Skin epidermis (tissue), 12 donors: ENCODE measurements at regions not wholly inside any gene's neighbourhood (a gene's known extent, or its start where the extent isn't known, plus 50 kb on each side); places are given as distances from the start of the nearest gene placed in this dataset.
"Not testable (repeated sequence)": the region's sequence is repeated elsewhere in the genome, so short reads cannot be mapped to it uniquely, and the experiment has no call there.

ENCODE experiments used
- H3K27ac ChIP-seq, 21 experiments: fragments of 200-600 bp; sonication (generic) in 11 of 21; one replicate each; pipeline ENCODE4 v1.5.0; 2020; ENCODE audit warnings: mild to moderate bottlenecking in 3 of 21, inconsistent platforms in 2 of 21, moderate library complexity in 2 of 21
- H3K4me3 ChIP-seq, 7 experiments: fragments of 200-600 bp; sonication (generic) in 2 of 7; one replicate each; pipeline ENCODE4 v1.5.0; 2020; ENCODE audit warnings: inconsistent platforms in 2 of 7, mild to moderate bottlenecking in 2 of 7, moderate library complexity in 1 of 7

DNA sequence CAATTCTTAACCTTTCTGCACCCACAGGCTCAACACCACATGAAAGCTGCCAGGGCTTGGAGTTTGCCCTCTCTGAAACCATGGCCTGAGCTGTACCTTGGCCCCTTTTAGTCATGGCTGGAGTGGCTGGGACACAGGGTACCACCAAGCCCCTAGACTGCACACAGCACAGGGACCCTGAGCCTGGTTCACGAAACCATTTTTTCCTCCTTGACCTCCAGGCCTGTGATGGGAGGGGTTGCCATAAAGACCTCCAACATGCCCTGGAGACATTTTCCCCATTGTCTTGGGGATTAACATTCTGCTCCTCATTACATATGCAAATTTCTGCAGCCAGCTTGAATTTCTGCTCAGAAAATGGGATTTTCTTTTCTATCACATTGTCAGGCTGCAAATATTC lies 113.4 kb downstream of the XPNPEP1 start:
- H3K4me3 ChIP-seq, H3K27ac ChIP-seq: not testable (repeated sequence)

DNA sequence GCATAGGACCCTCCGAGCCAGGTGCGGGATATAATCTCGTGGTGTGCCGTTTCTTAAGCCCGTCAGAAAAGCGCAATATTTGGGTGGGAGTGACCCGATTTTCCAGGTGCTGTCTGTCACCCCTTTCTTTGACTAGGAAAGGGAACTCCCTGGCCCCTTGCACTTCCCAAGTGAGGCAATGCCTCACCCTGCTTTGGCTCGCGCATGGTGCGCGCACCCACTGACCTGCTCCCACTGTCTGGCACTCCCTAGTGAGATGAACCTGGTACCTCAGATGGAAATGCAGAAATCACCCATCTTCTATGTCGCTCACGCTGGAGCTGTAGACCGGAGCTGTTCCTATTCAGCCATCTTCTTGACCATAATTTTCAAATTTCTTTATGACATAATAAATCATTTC lies 122.1 kb downstream of the XPNPEP1 start:
- not testable (repeated sequence) for H3K27ac ChIP-seq, H3K4me3 ChIP-seq

DNA sequence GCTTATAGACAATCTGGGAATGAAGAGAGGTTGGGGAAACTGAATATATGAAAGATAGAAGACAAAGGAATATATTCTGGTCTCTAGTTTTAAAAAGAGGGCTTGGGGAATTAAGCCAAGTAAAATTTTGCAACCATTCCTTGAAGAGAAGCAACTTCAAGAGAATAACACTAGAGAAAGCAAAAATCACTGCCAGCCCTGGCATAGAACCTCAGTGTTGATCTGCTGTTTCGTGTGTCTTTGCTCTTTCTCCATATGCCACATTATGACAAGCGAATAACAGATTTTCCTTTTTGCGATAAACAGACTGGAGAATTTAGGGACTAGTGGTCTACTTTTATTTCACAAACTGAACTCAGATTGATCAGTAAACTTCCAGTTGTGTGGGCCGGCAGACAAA lies 132.7 kb downstream of the XPNPEP1 start:
- Histone ChIP-seq H3K4me3 (no peak overlapping the region), H3K27ac (no peak overlapping the region)

DNA sequence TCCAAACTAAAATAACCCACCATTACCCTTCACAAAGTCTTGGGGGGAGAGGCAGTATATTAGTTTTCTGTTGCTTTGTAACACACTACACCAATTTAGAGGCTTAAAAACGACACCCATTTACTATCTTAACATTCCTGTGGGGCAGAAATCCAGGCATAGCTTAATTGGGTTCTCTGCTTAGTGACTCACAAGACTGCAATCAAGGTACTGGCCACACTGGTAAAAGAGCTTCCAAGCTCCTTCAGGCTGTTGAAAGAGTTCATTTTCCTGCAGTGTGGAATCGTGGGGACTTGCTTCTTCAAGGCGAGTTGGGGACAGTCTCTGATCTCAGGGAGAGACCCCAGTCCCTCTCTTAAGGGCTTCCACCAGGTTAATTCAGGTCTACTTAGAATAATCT lies 139.1 kb downstream of the XPNPEP1 start:
- Histone ChIP-seq H3K27ac (no peak overlapping the region), H3K4me3 (no peak overlapping the region)

DNA sequence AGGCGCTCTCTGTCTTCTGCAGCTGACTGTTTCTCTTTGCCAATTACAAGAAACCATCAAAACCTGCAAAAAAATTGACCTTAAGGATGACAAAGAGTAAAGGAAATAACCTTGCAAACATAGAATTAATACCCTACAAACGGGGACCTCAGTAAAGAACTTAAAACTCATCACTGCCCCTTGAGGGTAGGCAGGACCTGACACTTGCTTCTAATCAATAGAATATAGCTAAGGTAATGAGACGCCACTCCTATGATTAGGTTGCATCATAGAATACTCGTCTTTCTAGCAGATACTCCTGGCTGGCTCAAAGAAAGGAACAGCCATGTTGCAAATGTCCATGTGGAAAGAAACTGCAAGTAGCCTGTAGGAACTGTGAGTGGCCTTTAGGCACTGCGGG lies 140.0 kb downstream of the XPNPEP1 start:
- H3K27ac ChIP-seq = no peak overlapping the region
- no peak overlapping the region for H3K4me3 ChIP-seq

DNA sequence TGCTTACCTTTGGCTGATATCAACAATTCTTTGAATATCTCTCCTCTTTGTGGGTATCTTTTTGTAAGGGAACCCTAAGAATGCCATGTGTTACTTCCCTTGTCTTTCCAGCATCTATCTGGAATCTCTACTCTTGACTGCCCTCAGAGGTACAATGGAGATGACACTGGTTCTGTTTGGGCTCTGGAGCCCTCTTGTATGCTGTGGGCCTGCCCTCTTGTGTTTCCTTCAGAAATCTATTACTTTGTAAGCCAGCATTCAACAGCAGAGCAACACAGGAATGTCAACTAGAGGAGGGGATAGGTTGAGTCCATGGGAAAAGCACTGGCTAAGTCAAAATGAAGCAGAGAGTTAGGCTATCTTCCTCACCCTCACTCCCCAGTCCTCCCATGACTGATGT lies 142.3 kb downstream of the XPNPEP1 start:
- Histone ChIP-seq H3K27ac (no peak overlapping the region), H3K4me3 (no peak overlapping the region)

DNA sequence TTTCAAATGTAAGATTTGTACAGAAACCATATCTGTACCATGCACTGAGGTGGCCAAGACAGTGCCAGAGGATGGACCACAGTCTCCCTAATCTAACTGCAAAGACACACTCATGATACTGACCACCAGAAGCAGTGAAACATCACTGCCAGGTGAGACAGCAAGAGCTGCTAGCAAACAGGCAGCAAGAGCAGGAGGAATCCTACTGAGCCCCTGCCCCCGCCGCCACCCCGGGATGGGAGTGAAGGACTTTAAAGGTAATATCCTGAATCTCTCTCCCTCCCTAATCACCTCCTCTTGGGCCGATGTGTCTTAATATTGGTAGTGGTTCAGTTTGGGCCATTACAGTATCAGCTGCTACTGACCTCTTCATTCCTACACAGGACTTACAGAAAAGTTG lies 144.3 kb downstream of the XPNPEP1 start:
- H3K27ac ChIP-seq = no peak overlapping the region
- no peak overlapping the region for H3K4me3 ChIP-seq

DNA sequence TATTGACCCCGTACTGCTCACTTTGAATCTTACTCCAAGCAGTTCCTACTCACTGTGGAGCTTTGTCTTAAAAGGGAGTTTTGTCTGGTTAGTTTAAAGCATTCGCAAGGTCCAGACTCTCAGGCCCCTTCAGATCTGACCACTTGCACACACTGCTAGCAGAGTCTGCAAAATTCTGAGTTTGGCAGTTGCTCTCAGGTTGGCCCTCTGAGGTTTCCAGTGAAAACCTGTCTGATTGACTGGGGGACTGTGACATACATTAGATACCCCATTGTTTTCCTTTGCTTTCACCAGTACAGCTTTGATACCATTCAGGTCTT lies 149.2 kb downstream of the XPNPEP1 start:
- no peak overlapping the region for H3K27ac ChIP-seq
- no peak overlapping the region for H3K4me3 ChIP-seq

DNA sequence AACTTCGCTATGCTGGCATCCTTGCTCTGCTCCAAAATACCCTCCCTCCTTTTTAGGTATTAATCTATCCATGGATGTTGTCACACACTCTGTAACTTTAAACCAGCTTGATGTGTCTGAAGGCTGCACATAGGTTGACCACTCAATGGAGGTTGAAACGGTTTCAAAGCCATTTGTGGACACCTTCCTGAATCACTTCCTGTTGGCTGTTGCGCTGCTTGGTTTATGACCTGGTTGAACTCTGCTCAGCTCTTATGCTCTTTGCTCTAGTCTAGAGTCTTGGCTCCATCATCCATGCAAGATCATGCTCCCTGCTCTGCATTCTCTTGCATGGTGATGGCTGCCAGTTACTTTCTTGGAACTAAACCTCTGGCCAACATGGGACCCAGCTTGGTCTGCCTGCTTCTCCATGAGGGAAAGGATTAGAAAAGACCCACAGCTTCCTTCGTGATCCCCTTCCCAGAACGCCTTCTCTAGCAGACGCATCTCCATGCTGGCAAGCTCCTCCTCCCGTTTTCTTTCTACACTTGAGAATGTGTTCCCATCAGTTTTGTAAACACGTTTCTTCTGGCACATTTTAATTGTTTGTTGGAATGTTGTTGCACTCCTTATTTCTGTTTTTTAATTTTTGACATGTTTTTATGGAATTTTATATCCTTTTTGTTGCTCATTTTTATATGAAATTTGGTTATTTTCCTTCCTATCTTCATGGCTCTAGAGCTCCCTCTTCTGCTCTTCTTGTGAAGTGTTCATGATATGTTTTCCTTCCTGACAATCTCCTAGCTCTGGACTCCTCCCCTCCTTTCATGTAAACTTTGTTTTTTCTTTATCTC lies 149.8 kb downstream of the XPNPEP1 start:
- no peak overlapping the region for H3K27ac ChIP-seq

DNA sequence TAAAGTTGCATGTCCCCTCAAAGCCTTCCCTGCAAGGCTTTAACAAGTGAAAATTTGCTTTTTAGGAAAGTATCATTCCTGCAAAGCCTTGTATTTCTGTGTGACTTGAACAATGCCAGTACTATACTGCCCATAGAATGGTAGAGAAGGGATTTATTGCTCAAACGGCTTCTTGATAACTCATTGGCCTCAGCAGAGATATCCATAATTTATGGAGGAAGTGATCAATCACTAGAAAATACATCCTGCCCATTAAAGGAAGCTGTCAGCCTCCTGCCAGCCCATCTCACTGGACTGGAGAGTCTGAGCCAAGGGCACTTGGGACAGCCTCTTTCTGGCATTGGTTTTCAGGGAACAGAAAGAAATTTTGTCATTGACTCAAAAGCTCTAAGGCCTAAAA lies 152.6 kb downstream of the XPNPEP1 start:
- no peak overlapping the region for H3K27ac ChIP-seq
- no peak overlapping the region for H3K4me3 ChIP-seq

More for the DNA sequence above, 149.8 kb downstream of the XPNPEP1 start:
- no peak overlapping the region for H3K4me3 ChIP-seq

DNA sequence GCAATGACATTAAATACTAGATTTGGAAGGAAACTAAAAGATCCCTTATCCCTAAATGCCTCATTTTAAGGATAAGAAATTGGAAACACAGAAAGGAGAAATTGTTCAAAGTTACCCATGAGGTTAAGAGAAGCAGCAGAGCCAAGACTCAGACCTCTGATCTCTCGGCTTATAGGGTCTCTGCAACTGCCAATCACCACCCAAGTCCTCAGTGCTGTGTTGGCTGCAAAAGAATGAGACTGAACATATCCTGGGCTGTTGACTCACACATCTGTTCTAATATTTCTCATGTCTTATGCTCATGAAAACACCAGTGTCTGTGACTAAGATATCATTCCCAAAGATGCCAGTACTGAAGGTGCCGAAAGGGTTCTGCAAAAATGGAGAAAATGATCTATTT lies 153.3 kb downstream of the XPNPEP1 start:
- no peak overlapping the region for H3K4me3 ChIP-seq
- no peak overlapping the region for H3K27ac ChIP-seq

DNA sequence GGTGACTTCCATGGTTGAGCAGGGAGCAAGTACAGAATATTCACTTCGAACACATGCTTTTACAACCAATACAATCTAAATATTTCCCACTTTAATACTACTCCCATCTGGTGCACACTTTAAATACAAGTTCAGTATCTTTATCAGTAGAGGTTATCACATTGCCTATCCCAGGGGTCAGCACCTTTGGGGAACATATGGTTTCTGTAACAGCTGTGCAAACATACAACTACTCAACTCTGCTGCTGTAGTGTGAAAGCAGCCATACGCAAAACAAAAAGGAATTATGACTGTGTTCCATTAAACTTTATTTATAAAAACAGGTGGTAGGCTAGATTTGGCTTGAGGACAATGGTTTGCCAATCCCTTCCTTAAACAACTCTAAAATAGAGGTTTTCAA lies 157.5 kb downstream of the XPNPEP1 start:
- Histone ChIP-seq H3K4me3 (no peak overlapping the region), H3K27ac (no peak overlapping the region)

DNA sequence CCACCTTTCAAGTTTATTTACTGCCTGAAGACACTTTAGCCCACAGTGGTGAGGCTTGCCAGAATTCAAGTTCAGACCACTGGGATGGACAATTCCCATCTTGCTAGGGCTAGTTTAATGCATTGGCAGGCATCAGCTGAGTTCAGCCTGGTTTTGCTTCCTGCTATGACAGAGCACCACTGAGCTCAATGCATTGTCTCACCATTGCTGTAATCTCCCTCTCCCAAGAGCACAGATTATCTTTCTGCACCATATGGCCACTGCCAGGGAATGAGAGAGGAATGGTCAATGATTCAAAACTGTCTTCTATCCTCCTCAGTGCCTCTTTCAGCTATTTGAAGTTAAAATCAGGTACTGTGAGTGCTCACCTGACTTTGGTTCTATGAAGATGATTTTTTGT lies 160.8 kb downstream of the XPNPEP1 start:
- Histone ChIP-seq H3K27ac (no peak overlapping the region), H3K4me3 (no peak overlapping the region)

DNA sequence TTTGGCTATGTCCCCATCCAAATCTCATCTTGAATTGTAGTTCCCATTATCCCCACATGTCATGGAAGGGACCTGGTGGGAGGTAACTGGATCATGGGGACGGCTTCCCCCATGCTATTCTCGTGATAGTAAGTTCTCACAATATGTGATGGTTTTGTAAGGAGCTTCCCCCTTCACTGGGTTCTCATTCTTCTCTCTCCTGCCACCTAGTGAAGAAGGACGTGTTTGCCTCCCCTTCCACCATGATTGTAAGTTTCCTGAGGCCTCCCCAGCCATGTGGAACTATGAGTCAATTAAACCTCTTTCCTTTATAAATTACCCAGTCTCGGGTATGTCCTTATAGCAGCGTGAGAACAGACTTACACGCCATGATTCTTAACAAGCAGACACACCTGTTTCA lies 165.6 kb downstream of the XPNPEP1 start:
- not testable (repeated sequence) for H3K4me3 ChIP-seq, H3K27ac ChIP-seq

DNA sequence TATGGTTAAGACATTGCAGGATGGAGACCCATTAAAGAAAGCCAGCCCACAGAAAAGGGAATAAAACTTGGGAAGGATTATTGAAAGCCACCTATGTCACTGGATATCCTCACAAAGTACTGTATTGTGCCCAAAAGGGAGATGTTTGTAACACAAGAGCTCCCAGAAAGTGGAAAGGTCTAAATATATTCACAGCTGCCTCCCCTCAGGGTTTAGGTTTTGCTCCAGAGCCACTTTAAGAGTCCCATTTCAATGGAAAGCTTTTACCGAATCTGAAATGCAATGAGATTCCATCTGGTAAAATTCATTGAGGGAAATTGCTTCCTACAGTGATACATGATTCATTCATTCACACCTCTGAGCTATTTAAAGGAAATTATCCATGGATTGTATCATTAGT lies 176.4 kb downstream of the XPNPEP1 start:
- H3K27ac ChIP-seq = no peak overlapping the region
- H3K4me3 ChIP-seq = no peak overlapping the region

DNA sequence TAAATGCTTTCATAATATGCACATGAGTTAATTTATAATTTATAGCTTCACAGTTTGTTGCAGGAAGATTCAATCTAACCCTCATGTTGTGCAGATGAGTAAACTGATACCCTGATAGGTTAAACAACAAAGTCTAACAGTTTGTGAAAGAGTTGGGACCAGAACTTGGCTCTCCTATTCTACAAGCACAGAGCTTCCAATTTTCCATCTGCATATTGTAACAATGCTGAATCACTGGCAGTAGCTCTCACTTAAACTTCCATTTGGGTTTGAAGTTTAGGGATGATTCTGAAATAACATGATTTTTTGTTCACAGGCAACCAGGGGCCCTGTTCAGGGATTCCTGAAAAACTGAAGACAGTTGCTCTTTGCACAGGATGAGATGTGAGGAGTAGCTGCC lies 179.3 kb downstream of the XPNPEP1 start:
- H3K4me3 ChIP-seq = no peak overlapping the region
- no peak overlapping the region for H3K27ac ChIP-seq

DNA sequence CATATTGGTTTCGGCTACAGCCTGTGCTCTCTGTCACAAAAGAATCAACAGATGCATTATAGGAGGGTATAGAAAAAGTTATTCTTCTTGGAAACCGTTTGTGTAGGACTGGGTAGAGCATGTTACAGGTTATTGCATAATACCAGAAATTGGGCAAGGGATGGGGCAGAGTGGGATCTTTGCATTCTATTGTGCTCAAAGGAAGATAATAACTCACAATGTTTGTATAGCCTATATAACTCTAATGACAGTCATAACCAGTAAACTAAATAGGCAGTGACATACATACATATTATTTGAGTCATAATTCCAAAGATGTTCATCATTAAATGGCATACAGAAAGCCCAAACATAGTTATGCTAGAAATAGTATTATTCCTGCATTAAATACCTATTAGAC lies 179.7 kb downstream of the XPNPEP1 start:
- Histone ChIP-seq H3K4me3 (no peak overlapping the region), H3K27ac (no peak overlapping the region)

DNA sequence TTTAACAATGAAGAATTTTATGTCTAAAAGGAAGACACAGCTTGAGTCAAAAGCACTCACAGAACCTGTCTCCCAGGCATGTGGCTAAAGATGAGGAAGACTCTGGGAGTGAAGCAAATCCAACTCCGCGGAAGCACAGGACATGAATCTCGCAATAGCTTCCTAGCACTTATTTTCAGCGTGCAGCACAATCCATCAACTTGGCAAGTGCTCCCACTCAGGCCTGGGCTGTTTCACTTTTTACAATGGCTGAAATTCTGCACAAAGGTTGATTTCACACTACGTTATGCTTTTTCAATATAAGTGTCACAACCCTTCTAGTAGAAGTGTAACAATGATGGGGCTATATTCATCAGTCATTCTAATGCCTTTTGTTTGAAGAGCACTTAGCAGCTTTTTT lies 180.2 kb downstream of the XPNPEP1 start:
- H3K4me3 ChIP-seq = no peak overlapping the region
- H3K27ac ChIP-seq = no peak overlapping the region

DNA sequence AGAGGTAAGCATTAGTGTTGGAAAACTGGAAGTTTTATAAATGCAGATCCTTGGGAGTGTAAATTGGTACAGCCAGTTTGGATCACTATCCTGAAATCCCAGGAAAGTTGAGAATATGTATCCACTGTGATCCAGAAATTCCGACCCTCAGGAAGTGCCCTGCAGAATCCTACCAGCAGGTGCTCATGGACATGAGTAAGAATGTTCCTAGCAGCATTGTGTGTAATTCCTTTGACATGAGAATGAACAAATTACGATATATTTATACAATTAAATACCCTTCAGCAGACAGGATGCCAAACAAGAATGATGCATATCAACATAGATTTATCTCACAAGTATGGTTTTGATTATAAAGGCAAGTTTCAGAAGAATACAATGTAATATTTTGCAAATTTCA lies 181.6 kb downstream of the XPNPEP1 start:
- Histone ChIP-seq H3K4me3 (no peak overlapping the region), H3K27ac (no peak overlapping the region)

DNA sequence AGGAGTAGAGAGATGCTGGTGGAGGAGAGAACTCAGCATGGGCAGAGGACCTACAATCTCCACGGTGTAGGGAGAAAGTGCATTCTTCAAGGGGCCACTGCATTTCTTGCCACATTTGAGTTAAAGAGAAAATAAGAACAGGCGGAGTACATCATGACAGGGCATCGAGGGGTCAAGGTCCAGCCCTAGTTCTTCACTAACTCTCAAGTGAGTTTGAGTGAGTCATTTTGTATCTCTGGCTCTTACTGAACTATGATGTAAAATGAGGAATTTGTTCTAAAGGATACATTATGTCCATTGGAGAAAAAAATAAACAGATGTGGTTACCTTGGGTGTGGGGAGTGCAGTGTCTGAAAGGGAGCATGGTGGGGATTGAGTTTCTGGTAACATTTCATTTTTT lies 182.9 kb downstream of the XPNPEP1 start:
- H3K27ac ChIP-seq = no peak overlapping the region

DNA sequence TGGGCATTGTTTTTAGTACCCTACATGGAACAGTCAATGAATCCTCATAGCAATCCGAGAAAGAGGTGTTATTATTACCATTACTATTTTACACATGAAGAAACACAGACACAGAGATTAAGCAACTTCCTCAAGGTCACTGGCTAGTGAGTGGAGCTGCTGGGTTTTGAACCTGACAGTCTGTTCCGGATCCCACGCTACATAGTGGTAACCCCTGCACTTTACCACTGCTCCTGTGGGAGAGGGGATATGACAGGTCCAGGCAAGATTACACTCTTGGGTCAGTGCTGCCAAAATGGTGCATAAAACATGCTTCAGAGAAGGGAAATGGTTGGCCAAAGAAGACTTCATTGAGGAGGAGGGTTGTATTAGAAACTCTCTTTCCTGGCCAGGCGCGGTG lies 185.7 kb downstream of the XPNPEP1 start:
- Histone ChIP-seq H3K27ac (no peak overlapping the region), H3K4me3 (no peak overlapping the region)

More for the DNA sequence above, 182.9 kb downstream of the XPNPEP1 start:
- no peak overlapping the region for H3K4me3 ChIP-seq

DNA sequence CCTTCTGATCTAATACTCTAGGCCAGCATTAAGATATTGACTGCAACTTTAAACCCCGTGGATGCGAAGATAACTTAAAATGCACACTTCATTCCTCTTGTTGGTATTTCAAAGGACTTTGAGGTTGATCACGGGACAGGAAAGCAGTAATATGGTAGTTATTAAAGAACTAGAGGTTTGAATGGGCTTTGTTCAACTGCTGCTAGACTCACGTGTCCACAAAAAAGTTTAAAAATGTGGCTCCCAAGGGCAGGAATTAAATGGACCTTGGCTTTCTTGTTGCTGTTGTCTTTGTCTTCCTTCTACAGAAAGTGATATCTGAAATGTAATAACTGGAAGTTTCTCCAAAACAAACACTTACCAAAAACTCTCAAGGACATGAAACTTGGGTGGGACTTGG lies 186.3 kb downstream of the XPNPEP1 start:
- Histone ChIP-seq H3K4me3 (no peak overlapping the region), H3K27ac (no peak overlapping the region)
